Trophoblast cell (in vitro differentiated cells and primary cell): ENCODE measurements at regions not wholly inside any gene's neighbourhood (a gene's known extent, or its start where the extent isn't known, plus 50 kb on each side); places are given as distances from the start of the nearest gene placed in this dataset.

Source experiments
- DNase-seq, 2 donors: peaks; one replicate each; pipeline ENCODE4 v3.0.0-alpha.2; 2016
- H2AFZ ChIP-seq: 2 replicates; pipeline ENCODE4 v1.6.1; 2013; ENCODE audit warnings: low read length, moderate library complexity, mild to moderate bottlenecking; ENCODE audit not compliant: insufficient read depth, poor library complexity
- H2AK5ac ChIP-seq: 2 replicates; pipeline ENCODE4 v1.6.1; 2013; ENCODE audit warnings: mild to moderate bottlenecking, low read length
- H2BK120ac ChIP-seq: 2 replicates; pipeline ENCODE4 v1.6.1; 2013; ENCODE audit warnings: low read length, mild to moderate bottlenecking, moderate library complexity; ENCODE audit not compliant: insufficient read depth, poor library complexity
- H2BK12ac ChIP-seq: 2 replicates; pipeline ENCODE4 v1.6.1; 2013; ENCODE audit warnings: mild to moderate bottlenecking, low read length, moderate library complexity
- H2BK5ac ChIP-seq: 2 replicates; pipeline ENCODE4 v1.6.1; 2013; ENCODE audit warnings: low read length, low read depth, moderate library complexity, mild to moderate bottlenecking; ENCODE audit not compliant: poor library complexity
- H3K14ac ChIP-seq: 2 replicates; pipeline ENCODE4 v1.6.1; 2013; ENCODE audit warnings: mild to moderate bottlenecking, low read length
- H3K18ac ChIP-seq: 2 replicates; pipeline ENCODE4 v1.6.1; 2013; ENCODE audit warnings: mild to moderate bottlenecking, low read length
- H3K23ac ChIP-seq: 2 replicates; pipeline ENCODE4 v1.6.1; 2013; ENCODE audit warnings: low read length
- H3K27ac ChIP-seq: 2 replicates; pipeline ENCODE4 v1.5.1; 2013; ENCODE audit warnings: low read depth, mild to moderate bottlenecking, inconsistent platforms, low read length, moderate library complexity
- H3K27me3 ChIP-seq: 2 replicates; pipeline ENCODE4 v1.6.1; 2013; ENCODE audit warnings: inconsistent platforms, mild to moderate bottlenecking, low read length, moderate library complexity; ENCODE audit not compliant: insufficient read depth
- H3K36me3 ChIP-seq, 2 experiments: 1 replicate in 1 of 2; 2 replicates in 1 of 2; pipeline ENCODE4 v1.6.1; 2013; ENCODE audit warnings: low read length in 2 of 2, mild to moderate bottlenecking in 2 of 2, moderate library complexity in 1 of 2; ENCODE audit not compliant: insufficient read depth in 2 of 2, control insufficient read depth in 1 of 2
- H3K4ac ChIP-seq: 2 replicates; pipeline ENCODE4 v1.6.1; 2013; ENCODE audit warnings: low read depth, mild to moderate bottlenecking, low read length, moderate library complexity
- H3K4me1 ChIP-seq, 2 experiments: 1 replicate in 1 of 2; 2 replicates in 1 of 2; pipeline ENCODE4 v1.6.1; 2013; ENCODE audit warnings: low read length in 2 of 2, mild to moderate bottlenecking in 2 of 2, moderate library complexity in 1 of 2; ENCODE audit not compliant: insufficient read depth in 2 of 2, control insufficient read depth in 1 of 2
- H3K4me2 ChIP-seq: 2 replicates; pipeline ENCODE4 v1.6.1; 2013; ENCODE audit warnings: inconsistent platforms, mild to moderate bottlenecking, low read length, moderate library complexity
- H3K4me3 ChIP-seq: 2 replicates; pipeline ENCODE4 v1.5.1; 2013; ENCODE audit warnings: mild to moderate bottlenecking, low read depth, low read length, inconsistent platforms
- H3K79me1 ChIP-seq: one replicate; pipeline ENCODE4 v1.6.1; 2013; ENCODE audit warnings: low read length
- H3K79me2 ChIP-seq: 2 replicates; pipeline ENCODE4 v1.6.1; 2013; ENCODE audit warnings: low read length, mild to moderate bottlenecking; ENCODE audit not compliant: control insufficient read depth, insufficient read depth, poor library complexity
- H3K9ac ChIP-seq: 2 replicates; pipeline ENCODE4 v1.6.1; 2013; ENCODE audit warnings: mild to moderate bottlenecking, low read length
- H3K9me3 ChIP-seq: 2 replicates; pipeline ENCODE4 v1.6.1; 2013; ENCODE audit warnings: low read depth, mild to moderate bottlenecking, control low read depth, inconsistent platforms, low read length; ENCODE audit not compliant: insufficient read depth
- H4K12ac ChIP-seq: 2 replicates; pipeline ENCODE4 v1.6.1; 2013; ENCODE audit warnings: low read depth, mild to moderate bottlenecking, low read length, moderate library complexity
- H4K8ac ChIP-seq: 2 replicates; pipeline ENCODE4 v1.6.1; 2013; ENCODE audit warnings: low read depth, mild to moderate bottlenecking, low read length, moderate library complexity
- H4K91ac ChIP-seq: one replicate; pipeline ENCODE4 v1.6.1; 2013; ENCODE audit warnings: low read depth, mild to moderate bottlenecking, low read length, moderate library complexity
- WGBS: extraction: QIAGEN DNeasy Blood & Tissue Kit; methylation state at CpG from one replicate; pipeline ENCODE4 v1.1.7; 2013; ENCODE audit warnings: missing lambda C conversion rate; ENCODE audit not compliant: insufficient read length, insufficient coverage; ENCODE audit errors: extremely low coverage; 5-methylcytosine and 5-hydroxymethylcytosine counted together

- no peak overlapping the region for H2BK120ac ChIP-seq
- peak in 1 of 2 donors; percentile 62 for DNase-seq
- no peak overlapping the region for H3K14ac ChIP-seq
- no peak overlapping the region for H4K8ac ChIP-seq
- no peaks in the 10 kb centered on the region for H3K27me3 ChIP-seq
- no peak overlapping the region for H3K27ac ChIP-seq
- no peak overlapping the region for H3K9ac ChIP-seq
- no CpG with 5 or more reads among the region's 2 CpGs for WGBS
- H3K18ac ChIP-seq: no peak overlapping the region
- no peak overlapping the region for H3K4me2 ChIP-seq
- H3K4ac ChIP-seq: no peak overlapping the region
- peaks cover 0 to 2% of the 10 kb centered on the region in 2 experiments for H3K4me1 ChIP-seq
- H3K79me1 ChIP-seq: no peaks in the 10 kb centered on the region
- H3K36me3 ChIP-seq: no peaks in the 10 kb centered on the region
- H2AK5ac ChIP-seq: no peak overlapping the region
- H2BK5ac ChIP-seq: no peak overlapping the region
- H3K23ac ChIP-seq: peak overlapping the region; percentile 76
- no peak overlapping the region for H2BK12ac ChIP-seq
- no peak overlapping the region for H3K4me3 ChIP-seq
- no peaks in the 10 kb centered on the region for H3K9me3 ChIP-seq
- H3K79me2 ChIP-seq: no peaks in the 10 kb centered on the region
- H4K91ac ChIP-seq: no peak overlapping the region
- no peak overlapping the region for H2AFZ ChIP-seq
- no peak overlapping the region for H4K12ac ChIP-seq
These were observed 228.2 kb upstream of the PAPPA start for GRCh38 chr9:115925424-115925823.

- Histone ChIP-seq H3K27me3 (no peaks in the 10 kb centered on the region), H2AK5ac (no peak overlapping the region), H4K12ac (no peak overlapping the region), H3K79me1 (no peaks in the 10 kb centered on the region), H3K9me3 (no peaks in the 10 kb centered on the region), H3K18ac (no peak overlapping the region), H2BK120ac (no peak overlapping the region), H4K8ac (no peak overlapping the region), H3K79me2 (no peaks in the 10 kb centered on the region), H3K14ac (no peak overlapping the region), H3K4me1 (no peaks in the 10 kb centered on the region), H3K4me2 (no peak overlapping the region), H3K23ac (no peak overlapping the region), H2BK5ac (no peak overlapping the region), H3K27ac (no peak overlapping the region), H3K9ac (no peak overlapping the region), H3K36me3 (no peaks in the 10 kb centered on the region), H4K91ac (no peak overlapping the region), H3K4me3 (no peak overlapping the region), H2AFZ (no peak overlapping the region), H3K4ac (no peak overlapping the region), H2BK12ac (no peak overlapping the region)
- DNase-seq: peak; percentile 20 to 76
These were observed 223.1 kb upstream of the PAPPA start for GRCh38 chr9:115930472-115930871.

GRCh38 chr9:115938479-115938878 lies 215.1 kb upstream of the PAPPA start:
- H4K91ac ChIP-seq: no peak overlapping the region
- H3K4me2 ChIP-seq: no peak overlapping the region
- H2BK12ac ChIP-seq: no peak overlapping the region
- no peaks in the 10 kb centered on the region for H3K79me2 ChIP-seq
- H3K18ac ChIP-seq: no peak overlapping the region
- H2AK5ac ChIP-seq: no peak overlapping the region
- no peaks in the 10 kb centered on the region for H3K9me3 ChIP-seq
- no peak overlapping the region for H4K8ac ChIP-seq
- no peaks in the 10 kb centered on the region for H3K36me3 ChIP-seq
- H3K79me1 ChIP-seq: peaks cover 5% of the 10 kb centered on the region
- no peak overlapping the region for H4K12ac ChIP-seq
- no peaks in the 10 kb centered on the region for H3K27me3 ChIP-seq
- H2AFZ ChIP-seq: no peak overlapping the region
- no peak for DNase-seq
- peaks cover 0 to 2% of the 10 kb centered on the region in 2 experiments for H3K4me1 ChIP-seq
- no peak overlapping the region for H3K23ac ChIP-seq
- H3K27ac ChIP-seq: no peak overlapping the region
- H3K9ac ChIP-seq: no peak overlapping the region
- H2BK120ac ChIP-seq: no peak overlapping the region
- WGBS: no CpG with 5 or more reads among the region's 1 CpG
- no peak overlapping the region for H3K4ac ChIP-seq
- no peak overlapping the region for H3K4me3 ChIP-seq
- no peak overlapping the region for H3K14ac ChIP-seq
- H2BK5ac ChIP-seq: no peak overlapping the region

GRCh38 chr9:115939065-115939765 lies 214.4 kb upstream of the PAPPA start:
- no CpG with 5 or more reads among the region's 2 CpGs for WGBS
- Histone ChIP-seq H3K4ac (no peak overlapping the region), H2BK5ac (no peak overlapping the region), H3K18ac (no peak overlapping the region), H3K14ac (no peak overlapping the region), H3K4me1 (peaks cover 0 to 2% of the 10 kb centered on the region in 2 experiments), H3K79me1 (peaks cover 9% of the 10 kb centered on the region), H2BK12ac (no peak overlapping the region), H3K9ac (no peak overlapping the region), H3K9me3 (no peaks in the 10 kb centered on the region), H2AFZ (no peak overlapping the region), H3K4me2 (no peak overlapping the region), H4K8ac (no peak overlapping the region), H3K27me3 (no peaks in the 10 kb centered on the region), H3K27ac (no peak overlapping the region), H3K23ac (no peak overlapping the region), H4K12ac (no peak overlapping the region), H2AK5ac (no peak overlapping the region), H3K4me3 (no peak overlapping the region), H3K36me3 (no peaks in the 10 kb centered on the region), H4K91ac (no peak overlapping the region), H2BK120ac (no peak overlapping the region), H3K79me2 (no peaks in the 10 kb centered on the region)
- DNase-seq: peak in 1 of 2 donors; percentile 44
